Body of pancreas (tissue), 4 donors: ENCODE measurements at regions not wholly inside any gene's neighbourhood (a gene's known extent, or its start where the extent isn't known, plus 50 kb on each side); places are given as distances from the start of the nearest gene placed in this dataset.

Experiments
- CTCF ChIP-seq, 7 experiments: fragments of 450-650 bp in 4 of 7; fragments of 200-600 bp in 3 of 7; sonication (generic) in 3 of 7; IDR thresholded peaks; one replicate each; pipeline ENCODE4 v1.5.1; 2016 to 2019; ENCODE audit warnings: antibody characterized with exemption in 7 of 7
- POLR2A ChIP-seq, 3 donors: fragments of 450-650 bp; IDR thresholded peaks; one replicate each; pipeline ENCODE4 v1.6.1; 2016; ENCODE audit warnings: antibody characterized with exemption in 3 of 3, mild to moderate bottlenecking in 2 of 3

- TF ChIP-seq POLR2A (IDR thresholded peaks at IDR 0.05) (no peak), CTCF (IDR thresholded peaks at IDR 0.05) (no peak)
Measured at GRCh38 chr13:80603351-80603750, 262.4 kb upstream of the SPRY2 start.
